ENCODE measurements at regions not wholly inside any gene's neighbourhood (a gene's known extent, or its start where the extent isn't known, plus 50 kb on each side); places are given as distances from the start of the nearest gene placed in this dataset.
A peak's percentile ranks its signal among the peaks of the same experiment; 100 is the strongest.

- no peak overlapping the region for H3K27ac ChIP-seq (ENCODE audit: insufficient read depth, low read depth, low read length)
- no peaks in the 10 kb centered on the region for H3K36me3 ChIP-seq (ENCODE audit: control insufficient read depth in 2 of 2, extremely low read depth in 1 of 2, insufficient read depth in 2 of 2, low read length in 2 of 2)
- no peaks in the 10 kb centered on the region for H3K9me1 ChIP-seq (replicated peaks; ENCODE audit: control insufficient read depth, extremely low read depth, insufficient read depth, low read length)
- H3K9me3 ChIP-seq (replicated peaks; ENCODE audit: control insufficient read depth, insufficient read depth, low read length) = no peaks in the 10 kb centered on the region
- no peak overlapping the region for H3K4me2 ChIP-seq (ENCODE audit: insufficient read depth, low read length)
- TF ChIP-seq FOS (IDR thresholded peaks at IDR 0.05; ENCODE audit: borderline replicate concordance, insufficient read depth, low read length) (no peak), EZH2 (IDR thresholded peaks at IDR 0.05; ENCODE audit: borderline replicate concordance, low read depth, low read length, severe bottlenecking) (no peak), GATA2 (IDR thresholded peaks at IDR 0.05; ENCODE audit: insufficient read depth, insufficient read length, low read depth, low read length) (peak; percentile 30)
- H4K20me1 ChIP-seq (replicated peaks; ENCODE audit: control insufficient read depth, extremely low read depth, insufficient read depth, low read length) = no peaks in the 10 kb centered on the region
- intact Hi-C loops (cut with micrococcal nuclease) (no loop called here), dilution Hi-C loops (cut with MboI; ENCODE audit: extremely low pct_ligation_motif_present, low sequenced_read_pairs) (no loop called here)
- no peak overlapping the region for H3K9ac ChIP-seq (replicated peaks; ENCODE audit: extremely low read depth, insufficient read depth, low read length)
- no peak for FAIRE-seq
- H3K79me2 ChIP-seq (ENCODE audit: control insufficient read depth, insufficient read depth, low read length) = no peaks in the 10 kb centered on the region
- ChIA-PET POLR2A (no interaction called here), CTCF (no interaction called here)
- DNase-seq (ENCODE audit: low read depth, low spot score) = no peak
- H3K4me1 ChIP-seq (ENCODE audit: control insufficient read depth, extremely low read depth, insufficient read depth, low read length) = no peaks in the 10 kb centered on the region
- no TSS peak for BruUV-seq (replicated peaks)
- H3K27me3 ChIP-seq (ENCODE audit: control insufficient read depth in 2 of 2, insufficient read depth in 2 of 2, low read length in 2 of 2) = no peaks in the 10 kb centered on the region
- no peak overlapping the region for H3K4me3 ChIP-seq (replicated peaks in 1 of 3; ENCODE audit: insufficient read depth in 1 of 3, low read depth in 1 of 3, low read length in 3 of 3)
- H2AFZ ChIP-seq (ENCODE audit: low read depth, low read length) = no peak overlapping the region
Observed at GRCh38 chr14:89007906-89008305, 183.5 kb downstream of the TTC8 start.

- no peaks in the 10 kb centered on the region for H3K4me1 ChIP-seq (ENCODE audit: control insufficient read depth, extremely low read depth, insufficient read depth, low read length)
- H3K27ac ChIP-seq (ENCODE audit: insufficient read depth, low read depth, low read length) = no peak overlapping the region
- dilution Hi-C loops (cut with MboI; ENCODE audit: extremely low pct_ligation_motif_present, low sequenced_read_pairs) (no loop called here), intact Hi-C loops (cut with micrococcal nuclease) (no loop called here)
- no peak overlapping the region for H3K9ac ChIP-seq (replicated peaks; ENCODE audit: extremely low read depth, insufficient read depth, low read length)
- FAIRE-seq (no peak), DNase-seq (ENCODE audit: low read depth, low spot score) (no peak)
- POLR2A ChIA-PET = no interaction called here
- H3K9me1 ChIP-seq (replicated peaks; ENCODE audit: control insufficient read depth, extremely low read depth, insufficient read depth, low read length) = no peaks in the 10 kb centered on the region
- no peak overlapping the region for H3K4me2 ChIP-seq (ENCODE audit: insufficient read depth, low read length)
- BruUV-seq (replicated peaks) = no TSS peak
- H4K20me1 ChIP-seq (replicated peaks; ENCODE audit: control insufficient read depth, extremely low read depth, insufficient read depth, low read length) = no peaks in the 10 kb centered on the region
- H3K36me3 ChIP-seq (ENCODE audit: control insufficient read depth in 2 of 2, extremely low read depth in 1 of 2, insufficient read depth in 2 of 2, low read length in 2 of 2) = no peaks in the 10 kb centered on the region
- H3K9me3 ChIP-seq (replicated peaks; ENCODE audit: control insufficient read depth, insufficient read depth, low read length) = no peaks in the 10 kb centered on the region
- no peak overlapping the region for H3K4me3 ChIP-seq (replicated peaks in 1 of 3; ENCODE audit: insufficient read depth in 1 of 3, low read depth in 1 of 3, low read length in 3 of 3)
- CTCF ChIA-PET = interaction anchor here (2.6 kb wide), 1 partner anchor 343 kb away, joined by 13 read pairs; no protein-coding TSS in a partner anchor
- H2AFZ ChIP-seq (ENCODE audit: low read depth, low read length) = no peak overlapping the region
- H3K27me3 ChIP-seq (ENCODE audit: control insufficient read depth in 2 of 2, insufficient read depth in 2 of 2, low read length in 2 of 2) = peaks cover 0 to 2% of the 10 kb centered on the region in 2 experiments
- H3K79me2 ChIP-seq (ENCODE audit: control insufficient read depth, insufficient read depth, low read length) = no peaks in the 10 kb centered on the region
- TF ChIP-seq MYC (IDR thresholded peaks at IDR 0.05; ENCODE audit: low read depth, low read length) (no peak), JUN (IDR thresholded peaks at IDR 0.05; ENCODE audit: borderline replicate concordance, insufficient read depth, insufficient read length, low read depth) (no peak), GATA2 (IDR thresholded peaks at IDR 0.05; ENCODE audit: insufficient read depth, insufficient read length, low read depth, low read length) (no peak), EZH2 (IDR thresholded peaks at IDR 0.05; ENCODE audit: borderline replicate concordance, low read depth, low read length, severe bottlenecking) (no peak), MAX (IDR thresholded peaks at IDR 0.05; ENCODE audit: insufficient read depth, insufficient read length) (no peak), POLR2AphosphoS5 (IDR thresholded peaks at IDR 0.05; ENCODE audit: insufficient read depth, low read depth, low read length) (no peak), POLR2A (IDR thresholded peaks at IDR 0.05; ENCODE audit: low read depth, low read length) (no peak), FOS (IDR thresholded peaks at IDR 0.05; ENCODE audit: borderline replicate concordance, insufficient read depth, low read length) (no peak)
- TF ChIP-seq, protein P1, sequence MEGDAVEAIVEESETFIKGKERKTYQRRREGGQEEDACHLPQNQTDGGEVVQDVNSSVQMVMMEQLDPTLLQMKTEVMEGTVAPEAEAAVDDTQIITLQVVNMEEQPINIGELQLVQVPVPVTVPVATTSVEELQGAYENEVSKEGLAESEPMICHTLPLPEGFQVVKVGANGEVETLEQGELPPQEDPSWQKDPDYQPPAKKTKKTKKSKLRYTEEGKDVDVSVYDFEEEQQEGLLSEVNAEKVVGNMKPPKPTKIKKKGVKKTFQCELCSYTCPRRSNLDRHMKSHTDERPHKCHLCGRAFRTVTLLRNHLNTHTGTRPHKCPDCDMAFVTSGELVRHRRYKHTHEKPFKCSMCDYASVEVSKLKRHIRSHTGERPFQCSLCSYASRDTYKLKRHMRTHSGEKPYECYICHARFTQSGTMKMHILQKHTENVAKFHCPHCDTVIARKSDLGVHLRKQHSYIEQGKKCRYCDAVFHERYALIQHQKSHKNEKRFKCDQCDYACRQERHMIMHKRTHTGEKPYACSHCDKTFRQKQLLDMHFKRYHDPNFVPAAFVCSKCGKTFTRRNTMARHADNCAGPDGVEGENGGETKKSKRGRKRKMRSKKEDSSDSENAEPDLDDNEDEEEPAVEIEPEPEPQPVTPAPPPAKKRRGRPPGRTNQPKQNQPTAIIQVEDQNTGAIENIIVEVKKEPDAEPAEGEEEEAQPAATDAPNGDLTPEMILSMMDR (IDR thresholded peaks at IDR 0.05; ENCODE audit: extremely low read depth in 1 of 2, insufficient read depth in 1 of 2, low read depth in 1 of 2, low read length in 2 of 2) = no peak
Observed at GRCh38 chr14:89011355-89012281, 187.2 kb downstream of the TTC8 start.

All from endothelial cell of umbilical vein (primary cell).